WERI-Rb-1 (cell line): ENCODE measurements at regions not wholly inside any gene's neighbourhood (a gene's known extent, or its start where the extent isn't known, plus 50 kb on each side); places are given as distances from the start of the nearest gene placed in this dataset.

ENCODE experiments used
- DNase-seq: peaks from one replicate; pipeline ENCODE4 v3.0.0-alpha.2; 2020
- H3K27ac ChIP-seq: fragments of 250-450 bp; sonication (Bioruptor Pico); 2 replicates; pipeline ENCODE4 v1.5.1; 2020; ENCODE audit warnings: mild to moderate bottlenecking, moderate library complexity
- H3K27me3 ChIP-seq: fragments of 250-450 bp; sonication (Bioruptor Pico); 2 replicates; pipeline ENCODE4 v1.5.1; 2021; ENCODE audit warnings: mild to moderate bottlenecking, low read depth, moderate library complexity; ENCODE audit not compliant: insufficient read depth, severe bottlenecking
- H3K36me3 ChIP-seq: fragments of 250-450 bp; sonication (Bioruptor Pico); 2 replicates; pipeline ENCODE4 v1.5.1; 2020; ENCODE audit warnings: mild to moderate bottlenecking, moderate library complexity
- H3K4me3 ChIP-seq: 2 replicates; pipeline ENCODE4 v1.5.1; 2011; ENCODE audit warnings: low read depth, mild to moderate bottlenecking, control low read depth, low read length
- H3K9me3 ChIP-seq: fragments of 250-450 bp; sonication (Bioruptor Pico); 2 replicates; pipeline ENCODE4 v1.5.1; 2021; ENCODE audit warnings: mild to moderate bottlenecking, moderate library complexity; ENCODE audit not compliant: severe bottlenecking
- TF ChIP-seq, protein P1 (sequence below): IDR thresholded peaks from 2 replicates; pipeline ENCODE4 v1.5.1; 2011; ENCODE audit warnings: low read depth, mild to moderate bottlenecking, control low read depth, inconsistent platforms, low read length

DNA sequence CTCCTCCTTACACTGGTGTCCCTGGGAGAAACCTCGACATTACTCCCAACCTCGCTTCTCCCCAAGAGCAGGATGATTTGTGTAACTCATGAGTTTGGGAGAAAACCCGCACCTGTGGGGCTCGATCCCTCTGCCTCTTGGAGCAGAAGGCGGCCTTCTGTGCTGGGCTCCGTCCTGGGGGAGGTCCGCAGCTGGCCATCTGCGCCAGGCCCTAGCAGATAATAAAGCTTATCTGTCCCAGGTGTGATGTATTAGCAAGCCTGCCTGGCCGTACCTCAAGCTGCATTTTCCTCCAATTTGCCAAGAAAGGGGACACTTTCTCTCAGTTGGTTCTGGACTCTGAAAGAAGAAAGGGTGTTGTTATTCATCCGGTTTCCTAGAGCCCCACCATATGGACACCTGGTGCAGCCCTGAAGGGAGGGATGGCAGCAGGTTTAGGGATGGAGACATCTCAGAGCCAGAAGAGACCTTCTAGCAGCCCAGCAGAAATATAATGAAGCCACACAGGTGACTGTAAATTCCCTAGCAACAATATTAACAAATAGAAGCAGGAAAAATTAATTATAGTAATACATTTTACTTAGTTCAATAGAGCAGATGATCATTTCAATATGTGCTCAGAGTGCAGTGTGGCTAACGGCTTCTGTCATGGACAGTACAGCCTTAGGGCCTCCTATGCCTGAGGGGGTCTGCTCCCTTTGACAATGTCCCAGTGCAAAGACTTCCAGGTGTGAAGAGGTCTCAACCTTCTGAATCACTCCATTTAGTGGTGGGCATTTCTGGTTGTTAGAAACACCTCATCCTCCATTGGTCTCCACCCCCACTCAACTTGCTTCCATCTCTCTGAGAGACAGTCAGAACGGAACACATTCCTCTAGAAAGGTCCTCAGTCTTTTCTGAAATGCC, 94.8 kb downstream of the CPN2 start:
- DNase-seq, result peak; percentile 49
- H3K27ac ChIP-seq, result peak overlapping the region; percentile 79
- no peaks in the 10 kb centered on the region for H3K36me3 ChIP-seq
- H3K4me3 ChIP-seq, result no peak overlapping the region
- TF ChIP-seq, protein P1, sequence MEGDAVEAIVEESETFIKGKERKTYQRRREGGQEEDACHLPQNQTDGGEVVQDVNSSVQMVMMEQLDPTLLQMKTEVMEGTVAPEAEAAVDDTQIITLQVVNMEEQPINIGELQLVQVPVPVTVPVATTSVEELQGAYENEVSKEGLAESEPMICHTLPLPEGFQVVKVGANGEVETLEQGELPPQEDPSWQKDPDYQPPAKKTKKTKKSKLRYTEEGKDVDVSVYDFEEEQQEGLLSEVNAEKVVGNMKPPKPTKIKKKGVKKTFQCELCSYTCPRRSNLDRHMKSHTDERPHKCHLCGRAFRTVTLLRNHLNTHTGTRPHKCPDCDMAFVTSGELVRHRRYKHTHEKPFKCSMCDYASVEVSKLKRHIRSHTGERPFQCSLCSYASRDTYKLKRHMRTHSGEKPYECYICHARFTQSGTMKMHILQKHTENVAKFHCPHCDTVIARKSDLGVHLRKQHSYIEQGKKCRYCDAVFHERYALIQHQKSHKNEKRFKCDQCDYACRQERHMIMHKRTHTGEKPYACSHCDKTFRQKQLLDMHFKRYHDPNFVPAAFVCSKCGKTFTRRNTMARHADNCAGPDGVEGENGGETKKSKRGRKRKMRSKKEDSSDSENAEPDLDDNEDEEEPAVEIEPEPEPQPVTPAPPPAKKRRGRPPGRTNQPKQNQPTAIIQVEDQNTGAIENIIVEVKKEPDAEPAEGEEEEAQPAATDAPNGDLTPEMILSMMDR, result no peak
- H3K9me3 ChIP-seq, result no peaks in the 10 kb centered on the region
- no peaks in the 10 kb centered on the region for H3K27me3 ChIP-seq

GRCh38 chr3:194257151-194257621, 93.9 kb downstream of the CPN2 start:
- no peak for DNase-seq
- H3K36me3 ChIP-seq, result no peaks in the 10 kb centered on the region
- no peak overlapping the region for H3K4me3 ChIP-seq
- H3K27ac ChIP-seq, result no peak overlapping the region
- no peaks in the 10 kb centered on the region for H3K9me3 ChIP-seq
- H3K27me3 ChIP-seq, result no peaks in the 10 kb centered on the region
- TF ChIP-seq, protein P1, result no peak

DNA sequence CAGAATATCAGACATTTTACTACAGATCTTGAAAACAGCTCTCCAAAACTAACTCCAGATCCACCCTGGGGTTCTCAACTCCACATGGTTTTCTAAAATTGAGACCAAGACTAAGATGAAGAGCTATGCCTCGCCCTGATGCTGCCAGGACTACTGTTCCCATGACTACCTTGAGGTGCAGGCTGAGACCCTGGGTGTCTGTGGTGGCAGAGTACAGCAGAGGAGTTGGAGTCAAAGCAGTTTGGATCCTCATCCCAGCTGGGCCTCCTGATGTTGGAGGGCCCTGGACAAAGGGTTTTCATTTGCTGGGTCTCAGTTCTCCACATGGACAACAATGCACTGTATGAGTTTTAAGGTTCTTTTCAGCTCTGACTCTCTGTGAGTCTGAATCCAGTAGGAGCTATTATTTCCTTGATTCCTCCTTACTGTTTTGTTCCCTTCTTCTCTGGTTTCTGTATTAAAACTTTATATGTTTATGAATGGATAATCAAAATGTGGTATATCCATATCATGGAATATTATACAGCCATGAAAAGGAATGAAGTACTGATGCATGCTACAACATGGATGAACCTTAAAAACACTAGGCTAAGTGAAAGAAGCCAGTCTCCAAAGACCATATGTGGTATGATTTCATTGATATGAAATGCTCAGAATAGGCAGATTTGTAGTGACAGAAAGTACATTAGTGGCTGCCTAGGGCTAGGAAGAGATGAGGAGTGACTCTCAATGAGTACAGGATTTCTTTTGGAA, 93.0 kb downstream of the CPN2 start:
- no peaks in the 10 kb centered on the region for H3K36me3 ChIP-seq
- no peak overlapping the region for H3K4me3 ChIP-seq
- TF ChIP-seq, protein P1, result no peak
- no peaks in the 10 kb centered on the region for H3K27me3 ChIP-seq
- H3K9me3 ChIP-seq, result no peaks in the 10 kb centered on the region
- H3K27ac ChIP-seq, result no peak overlapping the region
- DNase-seq, result no peak

DNA sequence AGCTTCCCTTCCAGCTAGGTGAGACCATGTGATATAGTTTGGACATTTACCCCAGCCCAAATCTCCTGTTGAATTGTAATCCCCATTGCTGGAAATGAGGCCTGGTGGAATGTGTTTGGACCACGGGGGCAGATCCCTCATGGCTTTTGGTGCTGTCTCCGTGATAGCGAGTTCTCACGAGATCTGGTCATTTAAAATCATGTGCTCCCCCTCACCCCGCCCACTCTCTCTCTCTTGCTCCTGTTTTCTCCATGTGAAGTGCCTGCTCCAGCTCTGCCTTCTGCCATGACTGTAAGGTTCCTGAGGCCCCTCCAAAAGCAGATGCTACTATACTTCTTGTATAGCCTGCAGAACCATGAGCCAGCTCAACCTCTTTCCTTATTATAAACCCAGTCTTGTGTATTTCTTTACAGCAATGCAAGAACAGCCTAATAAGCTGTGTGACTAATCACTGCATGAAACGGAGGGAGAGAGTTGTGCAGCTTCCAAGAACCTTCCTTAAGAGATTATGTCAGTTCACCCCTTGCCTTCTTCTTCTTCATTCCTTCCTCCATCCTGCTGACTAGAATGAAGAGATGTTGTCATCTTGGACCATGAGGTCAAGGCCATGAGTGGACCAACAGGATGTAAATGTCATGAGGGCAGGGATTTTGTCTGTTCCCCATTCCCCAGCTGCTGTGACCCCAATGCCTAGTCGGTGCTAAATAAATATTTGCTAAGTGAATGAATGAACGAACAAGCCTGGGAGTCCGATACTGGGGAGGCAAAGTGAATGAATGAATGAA, 91.0 kb downstream of the CPN2 start:
- H3K27me3 ChIP-seq, result no peaks in the 10 kb centered on the region
- no peak overlapping the region for H3K4me3 ChIP-seq

GRCh38 chr3:194261581-194262063, 89.5 kb downstream of the CPN2 start:
- TF ChIP-seq, protein P1, result no peak
- H3K36me3 ChIP-seq, result no peaks in the 10 kb centered on the region
- no peak for DNase-seq
- no peak overlapping the region for H3K4me3 ChIP-seq
- H3K9me3 ChIP-seq, result no peaks in the 10 kb centered on the region
- H3K27ac ChIP-seq, result no peak overlapping the region
- H3K27me3 ChIP-seq, result no peaks in the 10 kb centered on the region

More for the DNA sequence above, 91.0 kb downstream of the CPN2 start:
- TF ChIP-seq, protein P1, result no peak
- Histone ChIP-seq H3K36me3 (no peaks in the 10 kb centered on the region), H3K9me3 (no peaks in the 10 kb centered on the region), H3K27ac (no peak overlapping the region)
- DNase-seq, result no peak
